DOHH2 (cell line): ENCODE measurements at regions not wholly inside any gene's neighbourhood (a gene's known extent, or its start where the extent isn't known, plus 50 kb on each side); places are given as distances from the start of the nearest gene placed in this dataset.

Experiments used
- CTCF ChIP-seq: fragments of 200-600 bp; sonication (generic); IDR thresholded peaks from one replicate; pipeline ENCODE4 v1.5.1; 2014; ENCODE audit warnings: antibody characterized with exemption, mild to moderate bottlenecking, low read depth, low read length; ENCODE audit not compliant: poor library complexity, severe bottlenecking
- EZH2phosphoT487 ChIP-seq: fragments of 200-600 bp; sonication (generic); IDR thresholded peaks from 2 replicates; pipeline ENCODE4 v1.6.1; 2017; ENCODE audit warnings: borderline replicate concordance, mild to moderate bottlenecking, antibody characterized with exemption, low read length, moderate library complexity, mixed read lengths

GRCh38 chr3:160112481-160112880 is 112.7 kb upstream of the C3orf80 start:
- no peak for TF ChIP-seq CTCF
- no peak for TF ChIP-seq EZH2phosphoT487
